NT2/D1 (cell line): ENCODE measurements at regions not wholly inside any gene's neighbourhood (a gene's known extent, or its start where the extent isn't known, plus 50 kb on each side); places are given as distances from the start of the nearest gene placed in this dataset.

Experiments used
- DNase-seq: peaks from one replicate; pipeline ENCODE4 v3.0.0-alpha.2; 2011; ENCODE audit warnings: low read depth, low spot score
- H3K27me3 ChIP-seq: 2 replicates; pipeline ENCODE4 v1.6.0; 2011; ENCODE audit warnings: mild to moderate bottlenecking; ENCODE audit not compliant: insufficient read length, insufficient read depth
- H3K36me3 ChIP-seq: 2 replicates; pipeline ENCODE4 v1.6.1; 2011; ENCODE audit warnings: mild to moderate bottlenecking, low read length, mixed read lengths; ENCODE audit not compliant: insufficient read depth, insufficient read length
- H3K4me1 ChIP-seq: 2 replicates; pipeline ENCODE4 v1.5.1; 2011; ENCODE audit not compliant: insufficient read depth, insufficient read length
- H3K4me3 ChIP-seq: 2 replicates; pipeline ENCODE4 v1.5.1; 2011; ENCODE audit warnings: low read depth; ENCODE audit not compliant: insufficient read length
- H3K9ac ChIP-seq: 2 replicates; pipeline ENCODE4 v1.6.0; 2011; ENCODE audit warnings: low read depth; ENCODE audit not compliant: insufficient read length
- H3K9me3 ChIP-seq: 2 replicates; pipeline ENCODE4 v1.5.1; 2011; ENCODE audit warnings: mild to moderate bottlenecking, low read length; ENCODE audit not compliant: insufficient read depth
- SUZ12 ChIP-seq: IDR thresholded peaks from 2 replicates; pipeline ENCODE4 v1.6.1; 2011; ENCODE audit not compliant: insufficient read length, insufficient read depth; ENCODE audit errors: extremely low read depth
- YY1 ChIP-seq: IDR thresholded peaks from 2 replicates; pipeline ENCODE4 v1.6.1; 2011; ENCODE audit not compliant: insufficient read length, insufficient read depth
- ZNF274 ChIP-seq: IDR thresholded peaks from 2 replicates; pipeline ENCODE4 v1.6.1; 2011; ENCODE audit warnings: mild to moderate bottlenecking, low read depth, low read length

- DNase-seq: no peak
- no peaks in the 10 kb centered on the region for H3K9me3 ChIP-seq
- H3K27me3 ChIP-seq: no peaks in the 10 kb centered on the region
- H3K36me3 ChIP-seq: no peaks in the 10 kb centered on the region
- H3K4me1 ChIP-seq: no peaks in the 10 kb centered on the region
- no peak overlapping the region for H3K4me3 ChIP-seq
- TF ChIP-seq YY1 (no peak), ZNF274 (no peak), SUZ12 (no peak)
- no peak overlapping the region for H3K9ac ChIP-seq
Observed at GRCh38 chr10:61108915-61109314, 164.9 kb upstream of the RHOBTB1 start.

GRCh38 chr10:61100887-61101286 is 156.9 kb upstream of the RHOBTB1 start:
- H3K9me3 ChIP-seq: no peaks in the 10 kb centered on the region
- TF ChIP-seq SUZ12: no peak
- no peak for TF ChIP-seq YY1
- H3K27me3 ChIP-seq: no peaks in the 10 kb centered on the region
- no peak for DNase-seq
- H3K4me1 ChIP-seq: no peaks in the 10 kb centered on the region
- H3K36me3 ChIP-seq: no peaks in the 10 kb centered on the region
- no peak overlapping the region for H3K9ac ChIP-seq
- no peak overlapping the region for H3K4me3 ChIP-seq

- H3K9ac ChIP-seq: no peak overlapping the region
- H3K36me3 ChIP-seq: no peaks in the 10 kb centered on the region
- no peaks in the 10 kb centered on the region for H3K27me3 ChIP-seq
- no peaks in the 10 kb centered on the region for H3K9me3 ChIP-seq
- DNase-seq: no peak
- no peaks in the 10 kb centered on the region for H3K4me1 ChIP-seq
- H3K4me3 ChIP-seq: no peak overlapping the region
- TF ChIP-seq YY1: no peak
- TF ChIP-seq ZNF274: no peak
- no peak for TF ChIP-seq SUZ12
Observed at GRCh38 chr10:61099756-61100155, 155.8 kb upstream of the RHOBTB1 start.

GRCh38 chr10:61098966-61099365 is 155.0 kb upstream of the RHOBTB1 start:
- no peaks in the 10 kb centered on the region for H3K27me3 ChIP-seq
- no peaks in the 10 kb centered on the region for H3K36me3 ChIP-seq
- H3K4me3 ChIP-seq: no peak overlapping the region
- TF ChIP-seq SUZ12: no peak
- TF ChIP-seq ZNF274: no peak
- no peak for TF ChIP-seq YY1
- DNase-seq: no peak
- no peaks in the 10 kb centered on the region for H3K9me3 ChIP-seq
- H3K4me1 ChIP-seq: no peaks in the 10 kb centered on the region
- H3K9ac ChIP-seq: no peak overlapping the region

GRCh38 chr10:61097026-61097425 is 153.0 kb upstream of the RHOBTB1 start:
- Histone ChIP-seq H3K9me3 (no peaks in the 10 kb centered on the region), H3K9ac (no peak overlapping the region), H3K36me3 (no peaks in the 10 kb centered on the region), H3K27me3 (no peaks in the 10 kb centered on the region), H3K4me1 (no peaks in the 10 kb centered on the region), H3K4me3 (no peak overlapping the region)
- TF ChIP-seq YY1: no peak
- DNase-seq: no peak

- Histone ChIP-seq H3K27me3 (no peaks in the 10 kb centered on the region), H3K4me1 (no peaks in the 10 kb centered on the region), H3K36me3 (no peaks in the 10 kb centered on the region)
Observed at GRCh38 chr10:61096056-61096455, 152.1 kb upstream of the RHOBTB1 start.

GRCh38 chr10:61091531-61091930 is 147.5 kb upstream of the RHOBTB1 start:
- H3K9me3 ChIP-seq: no peaks in the 10 kb centered on the region
- no peak for DNase-seq
- H3K27me3 ChIP-seq: no peaks in the 10 kb centered on the region
- H3K9ac ChIP-seq: no peak overlapping the region
- H3K4me1 ChIP-seq: no peaks in the 10 kb centered on the region
- no peaks in the 10 kb centered on the region for H3K36me3 ChIP-seq
- H3K4me3 ChIP-seq: no peak overlapping the region
- TF ChIP-seq SUZ12 (no peak), YY1 (no peak), ZNF274 (no peak)

More at GRCh38 chr10:61096056-61096455, 152.1 kb upstream of the RHOBTB1 start:
- Histone ChIP-seq H3K4me3 (no peak overlapping the region), H3K9ac (no peak overlapping the region), H3K9me3 (no peaks in the 10 kb centered on the region)
- no peak for TF ChIP-seq YY1
- TF ChIP-seq ZNF274: no peak
- TF ChIP-seq SUZ12: no peak
- DNase-seq: no peak

- Histone ChIP-seq H3K9ac (no peak overlapping the region), H3K4me3 (no peak overlapping the region), H3K9me3 (no peaks in the 10 kb centered on the region), H3K36me3 (no peaks in the 10 kb centered on the region), H3K4me1 (no peaks in the 10 kb centered on the region), H3K27me3 (no peaks in the 10 kb centered on the region)
- TF ChIP-seq ZNF274 (no peak), YY1 (no peak), SUZ12 (no peak)
- no peak for DNase-seq
Observed at GRCh38 chr10:61089251-61089650, 145.3 kb upstream of the RHOBTB1 start.
